COLO668 (cell line): ENCODE measurements at regions not wholly inside any gene's neighbourhood (a gene's known extent, or its start where the extent isn't known, plus 50 kb on each side); places are given as distances from the start of the nearest gene placed in this dataset.

Experiments used
- DNase-seq: peaks from one replicate; lab custom pipeline; 2025; ENCODE audit not compliant: unreplicated experiment; lab: John Stamatoyannopoulos, UW

DNA sequence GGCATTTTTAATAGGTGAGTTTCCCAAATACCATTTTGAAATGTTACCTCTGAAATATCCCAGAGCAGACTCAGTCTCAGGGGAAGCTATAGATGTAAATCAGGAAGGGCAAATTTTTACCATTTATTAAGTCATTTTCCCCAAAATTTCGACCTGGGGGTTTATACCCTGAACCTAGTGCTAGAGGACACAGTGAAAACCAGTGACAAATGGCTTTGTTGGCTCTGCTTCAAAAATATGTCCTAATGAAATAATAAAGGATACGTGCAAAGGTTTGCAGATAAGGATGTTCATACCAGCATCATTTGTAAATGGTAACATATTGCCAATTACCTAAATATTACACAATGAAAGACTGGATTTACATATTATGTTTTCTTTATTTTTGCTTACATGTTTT, 546.7 kb upstream of the ADAMTS9 start:
- DNase-seq: no peak

DNA sequence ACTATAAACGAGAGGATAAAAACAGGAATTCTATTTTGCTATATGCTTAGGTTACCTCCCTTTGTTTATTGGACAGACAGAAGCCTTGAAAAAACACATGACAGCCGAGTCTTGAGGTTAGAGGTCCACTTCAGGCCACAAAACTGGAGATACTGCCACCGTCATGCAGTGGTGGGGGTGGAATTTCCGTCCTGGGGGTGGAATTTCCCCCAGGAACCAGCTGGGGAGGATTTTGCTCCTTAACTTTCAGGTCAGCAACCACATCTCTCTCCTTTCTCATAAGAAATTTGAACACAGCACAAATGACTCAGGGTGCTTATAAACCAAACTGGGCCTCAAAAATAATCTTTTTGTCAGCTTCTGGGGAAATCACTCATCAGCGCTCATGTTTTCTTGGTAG, 545.8 kb upstream of the ADAMTS9 start:
- DNase-seq: no peak

DNA sequence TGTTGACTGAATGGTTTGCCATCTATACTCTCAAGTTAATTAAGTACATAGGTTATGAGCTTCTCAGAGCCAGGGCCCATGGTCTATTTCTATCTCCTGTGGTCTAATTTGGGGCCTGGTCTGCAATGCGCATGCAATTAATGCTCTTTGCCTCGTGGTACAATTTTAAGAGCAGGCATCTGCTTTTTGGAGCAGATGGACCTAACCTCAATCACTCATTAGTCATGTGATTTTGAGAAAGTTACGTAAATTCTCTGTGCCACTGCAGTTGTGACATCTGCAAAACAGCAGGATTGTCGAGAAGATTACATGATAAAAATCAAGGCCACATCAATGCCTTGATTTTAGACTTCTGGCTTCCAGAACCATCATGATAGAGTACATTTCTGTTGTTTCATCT, 543.7 kb upstream of the ADAMTS9 start:
- no peak for DNase-seq

DNA sequence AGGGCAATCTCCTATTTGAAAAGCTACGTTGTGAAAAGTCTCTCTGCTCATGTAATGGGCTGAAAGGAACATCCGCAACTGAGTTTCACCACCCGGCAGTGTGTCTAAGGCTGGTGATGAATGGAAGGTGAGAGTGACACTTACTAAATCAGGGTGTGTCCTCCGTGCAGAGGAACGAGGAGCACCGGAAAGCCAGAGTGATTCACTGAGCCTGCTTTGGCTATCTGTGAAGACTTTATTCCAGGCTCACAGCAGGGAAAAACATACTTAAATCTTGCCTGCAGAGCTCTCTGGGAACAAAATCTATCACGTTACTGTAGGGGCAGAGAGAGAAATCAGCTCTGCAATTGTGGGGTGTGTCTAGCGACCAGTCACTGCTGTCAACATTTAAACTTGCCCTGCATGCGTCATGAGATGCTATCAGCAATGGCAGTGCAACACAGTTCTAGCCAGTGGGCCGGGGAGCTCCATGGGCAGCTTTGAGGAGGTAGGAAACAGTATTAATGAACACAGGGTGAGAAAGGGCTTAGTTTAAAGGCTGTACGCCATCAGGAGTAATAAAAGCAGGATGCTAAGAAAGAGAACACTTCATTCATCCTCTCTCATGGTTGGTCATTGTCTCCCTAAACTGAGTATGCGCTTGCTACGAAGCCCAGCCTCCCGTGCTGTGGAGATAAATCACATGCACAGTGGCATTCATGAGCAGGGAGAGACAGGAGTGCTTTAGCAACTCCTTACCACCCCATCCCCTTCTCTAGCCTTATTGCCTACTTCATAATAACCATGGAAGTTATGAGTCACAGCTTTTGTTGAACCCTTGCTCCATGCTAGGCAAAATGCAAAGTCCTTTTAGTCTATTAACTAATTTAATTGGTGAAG, 542.7 kb upstream of the ADAMTS9 start:
- no peak for DNase-seq

DNA sequence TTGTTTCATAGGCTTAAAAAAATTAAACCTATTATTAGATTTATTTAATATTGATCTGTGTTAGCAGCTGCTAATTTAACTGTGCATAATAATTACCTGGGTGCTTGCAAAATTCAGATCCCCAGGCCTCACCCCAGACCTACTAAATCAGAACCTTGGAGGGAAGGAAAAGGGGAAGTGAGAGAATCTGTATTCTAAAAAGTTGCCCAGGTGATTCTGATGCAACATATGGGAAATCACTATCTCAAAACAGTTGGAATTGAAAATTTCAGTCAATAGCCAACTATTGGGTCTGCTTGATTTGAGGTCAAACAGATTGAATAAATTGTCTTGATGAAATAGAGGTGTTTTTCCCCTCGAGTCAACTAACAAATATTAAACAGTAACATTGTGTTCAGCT, 538.5 kb upstream of the ADAMTS9 start:
- DNase-seq: no peak

DNA sequence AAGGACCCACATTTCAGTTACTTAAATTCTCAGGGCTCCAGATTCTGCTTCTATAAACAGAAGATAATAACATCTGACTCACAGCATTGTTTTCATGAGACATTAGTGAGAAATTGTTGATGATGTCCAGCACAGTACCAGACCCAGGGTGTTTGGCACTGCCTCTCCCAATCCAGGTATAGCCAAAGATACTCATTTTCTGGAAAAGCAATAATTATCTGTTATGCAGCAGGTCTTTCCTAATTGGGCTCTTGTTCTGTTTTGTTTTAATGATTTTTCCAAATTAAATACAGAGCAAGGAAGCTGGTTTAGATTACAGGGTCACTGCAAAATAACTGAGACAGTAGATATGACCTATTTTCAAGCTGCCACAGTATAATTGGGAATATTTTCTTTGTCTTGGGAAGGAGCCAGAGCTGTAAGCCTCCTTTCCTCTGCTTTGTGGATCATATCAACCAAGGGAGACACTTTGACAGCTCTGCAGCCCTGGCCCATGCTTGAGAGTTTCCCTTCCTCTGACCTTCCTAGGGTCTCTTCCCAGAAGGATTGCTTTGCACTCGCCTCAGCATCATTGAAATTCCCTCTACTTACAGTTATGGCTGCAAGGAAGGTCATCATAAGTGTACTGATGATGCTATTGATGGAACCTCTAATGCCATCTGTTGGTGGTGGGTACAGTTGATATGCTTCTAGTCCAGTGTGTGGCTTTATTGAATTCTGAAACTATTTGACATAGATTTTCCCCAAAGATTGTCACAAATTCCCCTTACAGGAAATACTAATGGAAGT, 522.4 kb upstream of the ADAMTS9 start:
- no peak for DNase-seq

DNA sequence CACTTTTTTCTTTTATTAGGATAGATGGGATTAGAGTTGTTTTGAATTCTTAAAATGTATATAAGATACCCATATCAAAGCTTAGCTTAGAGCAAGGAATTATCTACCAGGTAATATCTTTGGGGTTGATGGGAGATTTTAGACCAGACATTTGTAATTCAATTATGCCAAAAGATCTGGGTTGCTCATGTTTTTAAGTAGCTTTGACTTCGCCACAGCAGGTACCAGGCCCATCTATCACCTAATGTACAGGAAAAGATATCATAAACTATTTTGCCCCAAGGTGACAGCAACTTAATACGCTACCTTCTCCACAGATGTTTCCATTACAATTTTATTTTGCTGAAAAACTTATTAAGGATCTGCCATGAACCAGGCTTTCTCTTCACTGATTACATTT, 514.6 kb upstream of the ADAMTS9 start:
- no peak for DNase-seq

DNA sequence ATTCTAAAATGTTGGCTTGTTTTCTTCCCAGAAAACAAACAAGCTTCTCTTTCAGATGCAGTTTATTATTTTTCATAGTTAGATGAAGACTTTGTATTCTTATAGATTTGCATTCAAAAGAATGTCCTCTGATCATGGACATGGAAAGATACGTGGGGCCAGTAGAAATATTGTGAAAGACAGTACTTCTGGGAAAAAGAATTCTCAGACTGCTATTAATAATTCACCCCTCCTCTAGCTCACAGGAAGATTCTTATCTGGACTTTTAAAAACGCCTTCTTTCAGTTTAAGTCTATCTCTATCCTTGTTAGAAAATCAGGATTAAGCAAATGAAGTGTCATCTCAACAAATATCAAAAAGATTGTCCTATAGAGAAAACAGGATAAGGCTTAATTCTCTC, 514.1 kb upstream of the ADAMTS9 start:
- DNase-seq: no peak

DNA sequence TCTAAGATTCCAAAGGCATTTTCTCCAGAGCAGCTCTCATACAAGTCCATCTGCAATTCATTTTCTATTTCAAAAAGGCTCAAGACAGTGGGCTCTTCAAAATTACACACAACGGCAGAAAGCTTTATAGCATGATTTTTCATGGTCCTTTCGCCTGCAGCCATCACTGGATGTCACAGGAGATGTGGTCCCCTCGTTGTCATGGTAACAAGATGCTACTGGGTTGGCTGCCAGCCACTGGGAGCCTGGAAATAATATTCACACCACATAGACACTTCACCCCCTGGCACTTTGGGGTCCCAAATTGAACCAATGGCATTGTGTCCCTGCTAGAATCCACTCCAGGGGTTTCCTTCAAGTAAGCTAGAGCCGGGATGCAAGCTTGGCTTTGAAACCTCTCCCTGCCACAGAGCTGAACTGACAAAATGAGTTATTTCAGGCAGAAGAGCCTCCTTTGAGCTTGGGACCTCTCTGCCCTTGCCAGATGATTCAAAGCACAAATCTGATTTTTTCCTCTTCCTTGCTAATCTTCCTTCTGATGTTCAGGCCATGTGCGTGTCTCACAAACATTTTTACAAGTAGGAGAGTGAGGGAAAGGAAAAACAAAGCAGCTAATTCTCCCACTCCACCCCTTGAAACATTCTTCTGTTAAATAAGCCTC, 512.6 kb upstream of the ADAMTS9 start:
- no peak for DNase-seq

DNA sequence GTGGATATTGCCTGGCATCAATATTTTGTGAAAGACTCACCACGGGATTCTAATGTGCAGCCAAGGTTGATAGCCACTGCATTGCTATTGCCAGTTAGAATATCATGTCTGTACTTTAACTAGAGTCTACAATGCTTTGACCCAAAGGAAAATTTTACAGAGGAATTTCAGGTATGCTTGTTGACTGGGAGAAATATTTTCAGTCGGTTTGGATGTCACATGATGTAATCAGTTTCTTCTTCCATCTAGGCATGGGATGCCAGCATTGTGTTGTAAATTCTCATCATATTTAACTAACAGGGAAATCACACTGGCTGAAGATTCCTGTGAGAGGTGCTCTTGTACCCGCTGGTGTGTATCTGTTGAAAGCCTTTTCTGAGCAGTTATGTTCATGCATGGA, 508.9 kb upstream of the ADAMTS9 start:
- DNase-seq: no peak

DNA sequence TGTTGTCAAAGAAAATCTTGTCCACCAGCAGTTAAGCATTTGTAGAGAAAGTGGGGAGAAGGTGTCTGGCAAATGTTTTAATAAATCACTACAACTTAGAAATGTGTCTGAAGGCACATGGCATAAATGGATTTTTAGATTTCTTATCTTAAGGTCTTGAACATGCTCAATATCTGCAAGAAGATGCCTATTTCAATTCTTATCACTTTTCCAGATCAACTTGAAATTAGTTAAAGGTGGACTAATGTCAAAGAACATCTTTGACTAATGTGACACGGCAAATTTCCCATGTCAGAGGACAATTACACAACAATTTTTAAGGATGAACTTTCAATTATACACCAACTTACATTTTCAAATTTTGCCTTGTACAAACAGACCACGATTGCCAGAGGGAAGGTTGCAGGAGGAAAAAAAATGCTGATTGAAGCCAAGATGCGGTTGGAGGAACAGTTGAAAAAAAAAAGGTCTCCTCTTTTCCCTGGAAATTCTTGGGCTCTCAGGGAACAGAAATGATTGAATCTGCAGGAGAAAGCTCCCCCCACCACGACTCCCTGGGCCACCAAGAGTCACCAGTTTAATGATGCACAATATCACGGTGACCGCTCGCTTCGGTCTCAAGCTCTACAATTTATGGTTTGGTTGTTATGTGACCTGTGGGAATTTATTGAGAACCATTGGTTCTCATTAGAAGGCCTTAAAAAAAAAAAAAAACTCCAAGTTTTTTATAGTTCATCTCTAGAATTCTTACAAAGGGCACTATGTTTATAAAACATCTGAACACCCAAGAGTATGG, 507.6 kb upstream of the ADAMTS9 start:
- no peak for DNase-seq

DNA sequence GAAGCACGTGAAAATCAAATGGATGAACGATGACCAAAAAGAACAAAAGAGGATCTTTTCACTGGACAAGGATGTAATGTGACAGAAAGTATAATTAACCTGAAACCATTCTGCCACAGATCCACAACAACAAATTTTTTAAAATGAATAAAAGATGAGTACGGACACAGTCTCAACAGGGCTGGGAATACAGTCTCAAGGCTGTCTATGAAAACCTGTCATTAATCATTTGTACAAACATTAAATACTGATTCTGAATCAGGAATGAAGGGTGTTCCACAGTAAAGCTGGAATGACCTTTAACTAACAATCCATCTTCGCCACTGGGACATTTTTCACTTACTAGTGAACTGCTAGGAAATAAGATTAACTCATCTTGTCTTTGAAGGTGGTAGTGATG, 506.9 kb upstream of the ADAMTS9 start:
- DNase-seq: no peak

DNA sequence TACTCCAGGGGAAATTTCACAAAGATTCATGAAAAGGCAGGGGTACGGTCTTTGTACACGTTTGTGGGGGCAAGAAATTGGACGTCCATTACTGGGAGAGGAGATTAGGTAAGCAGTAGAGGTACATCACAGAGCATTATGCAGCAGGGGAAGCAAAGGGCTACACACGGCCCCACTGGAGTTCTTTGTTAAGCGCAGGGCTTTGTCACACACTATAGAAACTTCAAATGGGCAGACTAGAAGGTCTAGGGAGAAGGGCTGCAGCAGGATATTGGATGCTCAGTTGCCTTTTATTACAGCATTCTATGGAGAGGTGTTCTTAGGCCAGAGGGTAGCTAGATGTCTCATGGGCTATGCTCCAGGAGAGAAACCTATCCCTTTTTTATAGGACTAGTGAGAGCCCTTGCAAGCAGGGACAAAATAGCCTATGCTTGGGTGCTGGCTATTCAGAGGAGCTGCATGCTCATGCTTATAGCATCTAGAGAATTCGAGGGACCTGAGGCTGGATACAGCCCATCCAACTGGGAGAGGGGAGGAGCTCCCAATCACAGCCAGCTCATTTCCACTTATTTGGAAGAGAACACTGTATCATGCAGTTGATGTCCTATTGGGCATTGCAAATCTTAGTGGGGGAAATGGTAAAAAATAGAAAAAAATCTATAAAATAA, 506.4 kb upstream of the ADAMTS9 start:
- no peak for DNase-seq

DNA sequence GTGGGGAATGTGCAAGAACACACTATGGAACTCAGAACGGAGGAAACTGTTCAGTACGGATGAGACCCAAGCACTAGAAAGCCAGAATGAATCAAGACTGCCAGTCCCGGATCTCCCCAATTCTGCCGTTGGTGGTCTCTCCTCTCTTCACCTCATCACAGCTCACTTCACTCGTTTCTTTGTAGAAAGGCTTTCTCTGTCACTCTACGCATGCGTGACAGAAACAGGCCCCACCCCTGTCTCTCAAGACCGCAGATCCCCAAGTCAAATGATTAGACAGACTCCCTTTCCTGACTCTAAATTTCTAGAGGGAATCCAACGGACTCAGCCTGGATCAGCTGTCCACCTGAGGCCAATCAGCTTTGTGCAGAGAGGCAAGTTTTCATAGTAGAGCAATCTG, 505.7 kb upstream of the ADAMTS9 start:
- DNase-seq: no peak

DNA sequence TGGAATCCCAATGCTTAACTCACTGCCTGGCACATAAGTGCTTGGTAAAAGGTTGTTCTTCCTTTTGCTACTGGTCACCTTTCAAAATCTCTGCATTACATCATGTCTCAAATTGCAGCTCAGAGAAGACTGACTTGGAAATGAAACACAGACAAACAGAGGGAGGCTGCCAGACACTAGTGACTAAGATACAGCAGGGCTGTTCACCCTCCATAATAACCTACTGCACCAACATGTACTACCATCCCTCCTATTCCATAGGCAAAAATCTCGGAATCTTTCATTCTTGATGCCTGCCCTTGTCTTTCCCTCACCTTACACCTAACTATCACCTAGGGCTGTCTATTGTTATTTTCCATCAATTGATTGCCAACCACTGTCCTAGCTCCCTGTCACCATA, 502.3 kb upstream of the ADAMTS9 start:
- no peak for DNase-seq

DNA sequence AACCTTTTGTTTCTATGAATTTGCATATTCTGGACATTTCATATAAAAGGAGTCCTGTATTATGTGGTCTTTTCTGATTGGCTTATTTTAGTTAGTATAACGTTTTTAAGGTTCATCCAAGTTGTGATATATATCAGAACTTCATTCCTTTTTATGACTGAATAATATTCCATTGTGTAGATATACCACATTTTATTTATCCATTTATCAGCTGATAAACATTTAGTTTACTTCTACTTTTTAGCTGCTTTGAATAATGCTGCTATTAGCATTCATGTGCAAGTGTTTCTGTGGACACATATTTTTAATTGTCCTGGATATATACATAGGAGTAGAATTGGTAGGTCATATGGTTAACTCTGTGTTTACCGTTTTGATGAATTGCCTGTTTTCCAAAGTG, 498.5 kb upstream of the ADAMTS9 start:
- DNase-seq: no peak

DNA sequence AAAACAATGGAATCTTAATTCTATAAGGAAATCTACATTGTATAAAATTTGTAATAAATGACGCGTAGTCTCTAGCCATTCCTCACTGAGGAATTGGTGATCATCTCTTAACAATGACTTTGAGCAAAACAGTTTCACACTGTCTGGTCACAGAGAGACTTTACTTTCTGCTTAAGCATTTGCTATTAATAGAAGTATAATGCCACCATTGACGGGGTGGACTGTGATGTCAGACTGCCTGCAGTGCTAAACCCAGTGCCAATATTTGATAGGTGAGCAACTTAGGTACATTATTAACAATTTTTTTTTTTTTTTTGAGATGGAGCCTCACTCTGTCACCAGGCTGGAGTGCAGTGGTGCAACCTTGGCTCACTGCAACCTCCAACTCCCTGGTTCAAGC, 494.9 kb upstream of the ADAMTS9 start:
- no peak for DNase-seq

DNA sequence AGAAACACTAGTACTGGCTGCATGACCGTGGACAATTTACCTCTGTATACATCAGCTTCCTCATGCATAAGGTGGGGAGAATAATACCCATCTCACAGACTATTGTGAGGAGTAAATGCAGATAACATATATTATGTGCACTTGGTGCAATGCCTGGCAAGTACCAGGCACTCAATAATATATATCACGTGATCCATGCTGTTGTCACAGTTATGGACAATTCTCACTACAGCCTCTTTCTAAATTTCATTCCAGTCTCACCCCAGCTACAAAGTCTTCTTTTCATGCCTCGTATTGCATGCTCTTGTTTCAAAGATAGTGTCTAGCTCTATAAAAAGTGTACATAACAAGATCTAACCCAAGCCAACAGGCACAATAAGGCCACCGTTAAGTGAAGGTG, 494.3 kb upstream of the ADAMTS9 start:
- DNase-seq: no peak

DNA sequence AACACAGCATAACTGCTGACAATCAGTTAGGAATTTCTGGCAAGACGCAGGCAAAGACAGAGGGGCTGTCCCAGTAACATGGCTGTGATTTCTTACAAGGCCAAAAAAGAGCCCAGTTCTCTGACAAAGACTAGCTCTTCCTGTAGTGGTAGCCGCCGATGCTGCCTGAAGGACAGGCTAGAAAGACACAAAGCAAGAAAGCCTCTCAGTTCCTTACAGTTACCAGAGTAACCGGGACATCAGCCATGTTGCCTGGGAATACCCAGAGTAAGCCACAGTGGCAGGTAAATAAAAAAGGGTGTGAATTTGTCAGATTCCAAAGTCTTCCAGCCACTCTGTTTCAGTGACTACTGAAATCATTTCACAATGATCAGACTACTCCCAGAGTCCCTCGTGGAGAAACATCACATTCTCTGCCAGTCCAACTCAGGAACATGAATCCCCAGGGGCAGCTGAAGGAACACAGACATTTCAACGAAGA, 493.6 kb upstream of the ADAMTS9 start:
- no peak for DNase-seq

DNA sequence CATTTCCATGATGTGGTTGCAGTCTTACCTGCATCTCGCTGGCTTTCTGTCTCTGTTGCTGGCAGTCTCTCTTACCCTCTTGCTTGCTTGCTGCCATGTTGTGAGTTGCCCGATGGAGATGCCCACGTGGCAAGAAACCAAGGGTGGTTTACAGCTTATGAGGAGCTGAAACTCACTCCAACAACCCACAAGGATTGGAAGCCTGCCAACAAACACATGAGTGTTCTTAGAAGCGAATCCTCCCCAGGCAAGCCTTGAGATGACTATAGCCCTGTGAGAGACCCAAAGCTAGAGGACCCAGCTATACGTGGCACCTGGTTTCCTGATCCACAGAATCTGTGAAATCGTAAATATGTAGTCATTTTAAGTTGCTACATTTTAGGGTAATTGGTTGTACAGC, 490.9 kb upstream of the ADAMTS9 start:
- no peak for DNase-seq
